H1 (cell line): ENCODE measurements at regions not wholly inside any gene's neighbourhood (a gene's known extent, or its start where the extent isn't known, plus 50 kb on each side); places are given as distances from the start of the nearest gene placed in this dataset.

ENCODE experiments used
- CBX8 ChIP-seq: fragments of 300-800, 300-1000 bp; sonication (generic); IDR thresholded peaks from 2 replicates; pipeline ENCODE4 v1.7.1; 2016; ENCODE audit warnings: low read depth, low read length, borderline replicate concordance
- CEBPB ChIP-seq: IDR thresholded peaks from 2 replicates; pipeline ENCODE4 v1.6.1; 2012; ENCODE audit warnings: low read depth, low read length
- KDM4A ChIP-seq: IDR thresholded peaks from one replicate; pipeline ENCODE4 v1.7.1; 2012; ENCODE audit warnings: low read depth, mild to moderate bottlenecking, moderate library complexity, low read length, inconsistent platforms; ENCODE audit not compliant: severe bottlenecking
- SUZ12 ChIP-seq: fragments of 200-600 bp; sonication (generic); IDR thresholded peaks from 2 replicates; pipeline ENCODE4 v1.6.1; 2012; ENCODE audit warnings: mild to moderate bottlenecking, inconsistent platforms, low read length, moderate library complexity, mixed read lengths
- TF ChIP-seq, protein P1 (sequence below), 3 experiments: IDR thresholded peaks; 1 replicate in 2 of 3; 2 replicates in 1 of 3; pipeline versions ENCODE4 v1.5.1 to v1.6.1; 2011; ENCODE audit warnings: low read length in 3 of 3, mild to moderate bottlenecking in 3 of 3, inconsistent platforms in 2 of 3, low read depth in 1 of 3, moderate library complexity in 1 of 3; ENCODE audit not compliant: insufficient read depth in 1 of 3; ENCODE audit errors: control extremely low read depth in 1 of 3

DNA sequence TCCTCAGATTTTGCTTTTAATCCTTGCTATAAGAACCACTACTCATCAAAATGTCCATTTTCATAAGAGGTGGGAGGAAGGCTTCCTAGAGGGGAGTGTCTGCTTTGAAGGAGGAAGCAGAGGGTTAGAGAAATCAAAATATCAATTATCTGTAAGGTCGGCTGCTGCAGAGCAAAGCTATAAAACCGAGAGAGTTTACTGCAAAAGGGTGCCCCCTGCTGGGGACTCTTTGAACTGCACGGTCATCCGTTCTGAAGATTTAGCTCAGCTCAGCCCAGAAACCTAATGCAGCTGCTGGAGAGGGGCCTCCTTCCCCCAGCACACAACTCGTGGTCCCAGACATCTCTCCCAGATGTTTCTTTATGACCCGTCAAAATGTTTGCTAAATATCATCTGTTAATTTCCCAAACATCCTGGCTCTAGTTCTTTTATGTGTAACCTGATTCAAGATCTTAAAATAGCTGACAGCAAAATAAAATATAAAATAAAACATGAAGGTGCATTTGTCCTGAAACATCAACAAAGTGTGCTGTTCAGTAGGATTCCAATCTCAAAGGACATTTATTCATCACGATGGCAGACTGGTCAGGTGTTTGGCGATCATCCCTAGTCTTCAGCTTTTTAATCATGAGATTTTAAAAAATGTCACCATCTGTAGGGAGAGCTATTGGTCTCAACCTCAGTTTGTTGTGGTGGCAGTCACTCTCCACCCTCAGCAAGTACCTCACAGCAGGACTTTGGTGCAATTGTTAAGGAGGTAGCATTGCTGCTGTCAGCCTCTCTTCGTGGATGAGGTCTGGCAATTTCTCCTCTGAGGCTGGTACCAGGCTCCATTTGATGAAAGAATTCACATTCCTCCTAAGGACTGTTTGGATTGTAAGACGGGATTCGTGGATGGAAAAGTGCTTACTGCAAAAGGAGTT lies 185.9 kb downstream of the MTX2 start (continued):
- TF ChIP-seq, protein P1, sequence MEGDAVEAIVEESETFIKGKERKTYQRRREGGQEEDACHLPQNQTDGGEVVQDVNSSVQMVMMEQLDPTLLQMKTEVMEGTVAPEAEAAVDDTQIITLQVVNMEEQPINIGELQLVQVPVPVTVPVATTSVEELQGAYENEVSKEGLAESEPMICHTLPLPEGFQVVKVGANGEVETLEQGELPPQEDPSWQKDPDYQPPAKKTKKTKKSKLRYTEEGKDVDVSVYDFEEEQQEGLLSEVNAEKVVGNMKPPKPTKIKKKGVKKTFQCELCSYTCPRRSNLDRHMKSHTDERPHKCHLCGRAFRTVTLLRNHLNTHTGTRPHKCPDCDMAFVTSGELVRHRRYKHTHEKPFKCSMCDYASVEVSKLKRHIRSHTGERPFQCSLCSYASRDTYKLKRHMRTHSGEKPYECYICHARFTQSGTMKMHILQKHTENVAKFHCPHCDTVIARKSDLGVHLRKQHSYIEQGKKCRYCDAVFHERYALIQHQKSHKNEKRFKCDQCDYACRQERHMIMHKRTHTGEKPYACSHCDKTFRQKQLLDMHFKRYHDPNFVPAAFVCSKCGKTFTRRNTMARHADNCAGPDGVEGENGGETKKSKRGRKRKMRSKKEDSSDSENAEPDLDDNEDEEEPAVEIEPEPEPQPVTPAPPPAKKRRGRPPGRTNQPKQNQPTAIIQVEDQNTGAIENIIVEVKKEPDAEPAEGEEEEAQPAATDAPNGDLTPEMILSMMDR (IDR thresholded peaks at IDR 0.05; ENCODE audit: control extremely low read depth in 1 of 3, insufficient read depth in 1 of 3, low read depth in 1 of 3, low read length in 3 of 3) = peak; percentile 57 to 82 (median 79)
- TF ChIP-seq SUZ12 (no peak), KDM4A (no peak), CEBPB (no peak), CBX8 (no peak)
- TF ChIP-seq, all 59 proteins: peak for 3
